Fibroblast of skin of abdomen (primary cell): ENCODE measurements at regions not wholly inside any gene's neighbourhood (a gene's known extent, or its start where the extent isn't known, plus 50 kb on each side); places are given as distances from the start of the nearest gene placed in this dataset.

Source experiments
- DNase-seq: peaks from one replicate; pipeline ENCODE4 v3.0.0-alpha.2; 2013

DNA sequence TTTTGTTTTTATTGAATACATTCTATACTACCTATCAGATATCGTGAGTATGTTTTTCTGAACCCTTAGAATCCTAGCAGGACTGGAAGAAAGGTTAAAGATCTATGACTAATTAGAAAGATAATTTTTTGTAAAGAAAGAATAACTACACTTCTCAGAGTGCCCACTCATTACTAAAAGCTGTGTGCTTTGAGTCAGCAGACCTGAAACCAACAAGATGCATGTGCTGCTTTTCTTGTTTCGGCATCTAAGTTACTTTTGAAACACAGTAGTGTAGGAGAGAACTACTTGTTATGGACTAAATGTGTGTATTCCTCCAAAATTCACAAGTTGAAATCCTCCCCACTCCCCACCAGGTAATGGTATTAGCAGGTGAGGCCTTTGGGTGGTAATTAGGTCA is 127.8 kb upstream of the ESRRG start:
- no peak for DNase-seq

DNA sequence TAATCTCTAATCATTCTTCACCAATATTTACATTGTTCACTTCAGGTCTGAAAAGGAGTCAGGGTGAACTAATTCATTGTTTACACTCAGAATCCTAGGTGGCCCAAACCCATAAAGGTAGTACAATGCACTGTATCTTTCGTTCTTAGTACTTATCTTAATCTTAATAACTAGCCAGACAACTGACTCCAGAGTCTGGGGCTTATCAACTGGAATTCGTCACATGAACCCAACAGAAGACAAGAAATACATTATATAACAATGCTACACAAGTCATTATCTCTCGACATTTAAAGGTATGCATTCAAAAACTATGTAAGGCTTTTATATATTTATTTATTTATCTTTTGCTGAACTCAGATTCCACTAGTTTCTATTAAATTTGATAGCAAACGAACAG is 125.9 kb upstream of the ESRRG start:
- no peak for DNase-seq

DNA sequence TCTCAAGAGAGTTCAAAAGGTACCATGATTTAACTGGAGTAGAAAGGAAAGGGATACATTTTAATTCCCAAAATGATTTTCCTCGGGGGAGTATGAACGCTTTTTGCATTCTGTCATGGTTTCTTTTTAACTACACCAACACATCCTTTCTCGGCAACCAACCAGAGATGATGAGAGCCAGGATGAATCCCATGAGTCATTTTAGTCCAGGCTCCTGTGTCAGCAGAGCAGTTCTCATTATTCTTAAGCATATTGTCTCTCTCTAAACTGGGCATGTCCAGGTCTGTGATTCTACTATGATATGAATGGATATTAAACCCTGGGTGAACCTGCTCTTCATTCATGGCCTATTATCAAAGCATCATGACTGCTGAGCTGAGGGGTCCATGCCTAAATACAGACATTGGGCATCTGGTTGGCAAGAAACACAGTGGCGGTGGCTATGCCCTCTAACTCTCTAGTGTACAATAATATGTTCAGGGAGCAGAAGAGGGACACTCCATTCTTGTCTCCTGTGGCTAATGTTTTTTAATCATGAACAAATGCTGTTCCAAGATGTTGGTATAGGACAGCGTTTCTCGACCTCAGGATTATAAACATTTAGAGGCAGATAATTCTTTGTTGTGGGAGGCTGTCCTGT is 124.3 kb upstream of the ESRRG start:
- DNase-seq, result peak; percentile 16

DNA sequence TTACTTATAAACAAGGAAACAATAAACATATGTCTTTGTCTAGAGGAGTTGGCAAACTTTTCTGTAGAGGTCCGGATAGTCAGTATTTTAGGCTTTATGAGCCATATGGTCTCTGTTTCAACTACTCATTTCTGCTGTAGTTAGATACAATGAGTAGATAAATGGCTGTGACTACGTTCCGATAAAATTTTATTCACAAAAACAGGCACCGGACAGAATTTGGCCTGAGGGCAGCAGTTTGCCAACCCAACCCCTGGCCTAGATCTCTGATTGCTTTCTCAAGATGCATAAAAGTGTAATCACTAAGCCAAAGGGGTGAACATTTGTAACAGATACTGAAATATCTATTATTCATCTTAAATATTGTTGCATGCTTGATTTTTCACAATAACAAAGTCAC is 123.1 kb upstream of the ESRRG start:
- DNase-seq, result no peak

DNA sequence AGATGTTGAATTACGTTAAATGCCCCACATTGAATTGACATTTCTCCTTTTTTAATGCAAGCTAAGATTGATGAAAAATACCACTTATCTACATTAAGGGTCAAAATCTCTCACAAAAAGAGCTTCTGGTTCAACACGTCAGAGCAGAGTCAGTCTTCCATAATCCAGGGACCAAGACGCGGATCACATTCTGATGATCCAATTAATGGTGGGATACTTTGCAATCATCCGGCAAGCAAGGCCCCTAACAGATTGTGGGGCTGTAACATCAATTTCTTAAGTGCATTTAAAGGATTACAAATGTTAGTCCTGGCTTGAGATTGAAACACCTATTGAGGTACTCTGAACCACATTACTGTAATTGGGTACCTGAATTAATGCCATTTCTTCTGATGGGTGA is 120.2 kb upstream of the ESRRG start:
- DNase-seq, result no peak

DNA sequence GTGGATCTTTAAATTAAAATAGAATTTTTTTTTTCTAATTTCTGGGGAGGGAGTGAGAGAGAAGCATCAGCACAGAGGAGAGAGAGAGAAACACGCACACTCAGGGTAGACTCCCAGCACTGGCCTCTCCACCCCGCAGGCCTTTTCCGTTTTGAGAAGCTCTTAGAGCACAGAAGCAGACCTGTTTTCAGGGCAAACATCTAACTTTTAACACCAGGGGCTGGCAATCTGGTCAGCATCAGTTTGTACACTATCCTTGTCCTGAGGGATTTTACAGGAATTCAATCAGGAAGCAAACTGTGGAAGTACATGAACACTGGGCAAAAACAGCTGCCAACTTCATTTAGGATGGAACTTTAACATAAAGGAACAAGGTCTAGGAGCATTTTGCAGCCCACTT is 117.9 kb upstream of the ESRRG start:
- DNase-seq, result no peak

DNA sequence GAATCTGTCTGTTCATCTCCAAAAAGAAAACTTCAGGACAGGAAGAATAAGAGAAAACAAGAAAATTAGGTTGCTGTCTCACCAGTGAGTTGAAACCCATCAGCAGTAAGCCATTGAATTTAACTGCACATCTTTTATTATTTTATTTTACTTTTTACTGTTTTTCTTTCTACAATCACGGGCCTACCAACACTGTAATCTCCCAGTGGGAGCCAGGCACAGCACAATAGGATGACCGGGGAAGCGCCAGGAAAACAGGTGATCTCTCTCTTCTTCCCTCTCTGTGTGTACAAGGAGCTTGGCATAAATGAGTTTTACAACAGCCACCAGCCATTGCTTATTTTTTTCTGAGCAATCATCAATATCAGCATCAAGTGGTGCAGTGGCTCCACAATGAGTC is 113.1 kb upstream of the ESRRG start:
- DNase-seq, result no peak

DNA sequence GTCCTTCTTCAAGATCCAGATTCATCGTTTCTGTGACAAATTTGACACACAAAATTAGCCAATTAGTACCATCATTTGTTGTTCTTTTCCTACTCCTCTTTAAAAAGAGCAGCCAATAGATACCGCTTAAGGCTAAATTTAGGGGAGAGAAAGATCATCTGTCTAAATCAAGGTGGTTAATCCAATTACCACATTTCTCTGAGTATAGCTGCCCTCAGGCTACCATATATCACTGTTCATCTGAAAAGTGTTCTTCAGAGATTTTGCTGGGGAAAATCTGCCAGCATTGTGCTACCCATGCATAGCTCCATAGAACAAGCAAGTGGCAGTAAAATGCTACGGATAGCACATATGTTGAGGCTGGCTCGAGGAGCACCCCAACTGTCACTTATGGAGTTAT is 110.3 kb upstream of the ESRRG start:
- no peak for DNase-seq

DNA sequence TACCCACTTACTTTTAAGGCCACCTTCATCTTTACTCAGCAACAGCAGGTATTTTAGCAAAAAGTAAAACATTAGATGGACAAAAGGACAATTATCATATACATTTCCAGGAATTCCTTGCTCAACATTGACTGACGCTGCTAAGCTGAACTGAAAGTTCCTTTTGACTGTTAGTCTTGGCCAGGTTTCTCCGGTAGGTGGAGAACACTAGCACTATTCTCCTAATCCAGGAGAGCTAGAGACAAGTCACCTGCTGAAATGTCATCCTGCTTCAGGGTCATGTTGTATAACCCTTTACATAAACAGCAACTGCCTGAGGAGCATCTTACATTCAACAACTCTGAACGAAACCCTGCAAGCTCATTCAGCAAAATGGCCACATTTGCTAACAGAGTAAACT is 109.0 kb upstream of the ESRRG start:
- no peak for DNase-seq

DNA sequence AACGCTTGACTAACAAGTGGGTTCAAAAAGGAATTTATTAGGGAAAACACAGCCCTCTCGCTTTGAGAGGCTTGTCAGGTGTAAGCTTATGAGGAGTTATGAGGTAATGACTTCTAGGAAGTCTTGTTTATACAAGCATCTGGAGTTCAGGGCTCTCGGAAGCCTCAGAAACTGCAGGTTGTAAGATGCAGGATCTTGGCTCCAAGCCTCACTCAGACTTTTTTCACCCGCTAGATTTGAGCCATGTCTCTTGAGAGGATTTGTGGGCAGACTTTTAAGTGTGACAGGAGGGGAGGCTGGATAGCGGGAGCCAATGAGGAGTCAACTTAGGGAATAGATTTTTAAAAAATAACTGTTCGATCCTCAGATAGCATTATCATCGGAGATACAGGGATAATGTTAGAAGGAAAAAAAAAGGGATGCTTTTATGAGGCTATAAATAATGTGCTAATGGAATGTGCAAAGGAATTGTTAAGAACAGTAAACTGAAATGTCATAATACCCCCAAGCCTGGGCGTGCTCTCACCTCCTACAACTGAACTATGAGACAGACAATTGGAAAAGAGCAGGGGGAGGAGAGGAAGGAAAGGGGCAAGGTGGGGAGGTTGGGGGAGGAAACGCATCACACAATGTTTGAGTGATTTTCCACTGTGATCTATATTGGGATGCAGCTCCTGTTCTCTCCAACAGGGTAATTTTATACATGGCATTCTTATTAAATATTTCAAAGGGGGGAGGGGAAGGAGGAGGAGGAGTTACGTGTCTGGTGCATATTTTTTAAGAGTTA is 107.4 kb upstream of the ESRRG start:
- no peak for DNase-seq

DNA sequence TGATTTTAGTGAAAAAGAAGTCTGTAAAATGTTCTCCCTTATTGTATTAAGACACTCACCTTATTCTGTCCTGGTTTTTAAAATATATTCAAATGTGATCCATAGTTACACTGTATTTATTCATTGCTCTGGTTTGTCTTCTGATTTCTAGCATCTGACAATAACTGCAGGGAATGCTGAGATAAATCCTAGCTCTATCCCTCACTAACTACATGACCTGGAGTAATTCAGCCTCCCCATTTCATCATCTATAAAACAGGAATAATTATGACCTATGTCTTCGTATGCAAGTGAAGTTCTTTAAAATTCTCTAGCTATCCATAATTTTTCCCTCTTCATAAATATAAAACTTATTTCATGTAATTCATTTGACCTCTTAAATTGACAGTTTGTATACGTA is 104.0 kb upstream of the ESRRG start:
- no peak for DNase-seq

DNA sequence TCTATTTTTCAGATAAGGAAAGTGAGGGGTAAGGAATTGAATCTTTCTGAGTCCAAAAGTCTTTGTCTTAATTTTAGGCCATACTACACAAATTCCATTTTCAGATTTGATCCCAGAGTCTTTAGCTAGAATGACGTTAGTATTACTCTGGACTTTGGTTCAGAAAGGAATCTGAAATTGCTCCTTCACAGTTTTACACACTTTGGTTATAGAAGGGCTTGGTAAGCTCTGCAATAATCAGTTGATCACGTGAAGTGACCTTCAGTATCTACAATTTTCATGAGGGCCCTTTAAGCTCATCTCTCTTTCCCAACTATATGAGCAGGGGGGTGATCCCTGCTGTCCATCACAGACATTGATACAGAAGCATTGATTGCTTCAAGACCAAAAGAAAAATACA is 103.4 kb upstream of the ESRRG start:
- DNase-seq, result no peak

DNA sequence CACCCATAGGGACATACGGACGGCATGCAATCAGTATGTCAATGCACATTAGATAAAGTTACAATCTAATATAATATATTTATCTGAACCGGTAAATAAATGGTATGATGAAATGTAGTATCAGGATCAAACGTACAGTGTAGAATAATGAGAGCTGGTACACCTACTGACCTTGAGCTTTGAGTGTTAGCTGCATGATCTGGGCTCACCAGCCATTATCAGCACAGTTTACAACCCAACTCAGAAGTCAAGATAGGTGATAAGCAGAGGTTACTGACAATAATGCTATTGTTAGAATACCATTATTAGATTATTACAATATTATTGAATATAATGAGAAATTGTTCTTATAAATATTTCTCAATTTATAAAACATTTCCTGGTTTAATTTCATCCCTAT is 103.0 kb upstream of the ESRRG start:
- DNase-seq, result no peak

DNA sequence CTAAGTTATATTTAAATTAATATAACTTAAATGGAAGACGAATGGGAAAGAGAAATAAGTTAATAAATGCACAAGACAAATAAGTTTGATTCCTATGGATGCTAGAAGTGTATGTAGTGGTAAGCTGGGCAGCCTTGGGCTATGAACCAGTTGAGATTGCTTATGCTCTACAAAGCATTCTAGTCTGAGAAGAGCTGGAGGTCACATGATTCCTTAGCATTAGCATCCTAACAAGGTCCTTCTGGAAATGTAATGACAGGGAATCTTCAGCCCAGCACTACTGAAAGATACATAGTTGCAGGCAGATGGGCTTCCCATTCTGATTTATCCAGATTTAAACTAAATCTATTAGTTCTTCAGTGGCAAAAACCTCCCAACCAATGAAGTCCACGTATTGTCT is 102.3 kb upstream of the ESRRG start:
- DNase-seq, result no peak

DNA sequence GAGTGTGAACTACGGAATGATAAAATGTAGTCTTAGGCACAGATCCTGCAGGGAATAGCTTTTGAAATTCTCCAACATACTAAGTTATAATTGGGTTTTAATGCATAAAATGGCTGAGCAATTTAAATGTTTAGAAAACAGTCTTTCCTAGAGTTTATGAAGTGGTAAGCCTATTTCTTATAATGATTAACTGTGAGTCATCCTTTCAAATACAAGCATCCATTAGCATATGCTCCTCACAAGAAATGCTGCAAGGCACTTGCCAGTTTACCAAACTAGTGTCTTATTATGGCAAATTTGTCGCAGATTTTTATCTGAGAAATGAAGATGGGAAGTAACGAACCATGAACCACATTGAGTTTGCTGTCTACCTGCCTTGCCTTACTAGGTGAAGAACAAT is 101.3 kb upstream of the ESRRG start:
- no peak for DNase-seq

DNA sequence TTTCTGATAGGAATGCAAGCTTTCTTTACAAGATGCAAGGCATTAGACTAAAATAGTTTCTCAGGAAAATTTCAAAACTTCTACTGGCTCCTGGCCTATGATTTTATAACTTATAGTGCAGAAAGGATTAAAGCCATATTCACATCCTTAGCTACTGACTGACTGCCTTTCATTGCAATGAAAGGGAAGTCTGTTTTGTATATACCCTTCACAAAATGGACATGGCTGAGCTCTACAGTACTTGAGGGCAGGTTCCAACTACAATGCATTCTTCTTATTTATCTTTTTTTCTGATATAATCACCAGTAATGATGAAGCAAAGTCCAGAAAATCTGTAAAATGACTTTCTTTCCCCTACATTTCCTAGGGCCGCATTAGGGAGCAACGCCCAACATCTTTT is 100.5 kb upstream of the ESRRG start:
- no peak for DNase-seq

DNA sequence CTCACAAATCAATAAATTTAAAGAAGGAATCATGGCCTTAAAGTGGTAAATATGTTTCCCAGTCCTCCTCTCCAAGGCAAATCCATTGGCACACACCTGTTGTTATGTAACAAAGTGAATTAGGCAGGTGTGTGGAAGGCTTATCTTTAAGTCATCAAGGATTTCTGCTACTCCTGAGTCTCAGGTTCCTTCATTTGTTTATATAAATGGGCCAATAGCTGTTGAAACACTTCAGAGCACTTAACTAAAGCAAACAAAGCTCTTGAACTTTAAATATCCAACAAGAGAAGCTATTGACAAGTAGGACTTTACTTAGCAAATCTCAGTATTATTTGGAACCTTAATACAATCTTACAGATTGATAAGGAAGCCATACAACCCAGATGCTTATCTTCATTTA is 99.3 kb upstream of the ESRRG start:
- no peak for DNase-seq

DNA sequence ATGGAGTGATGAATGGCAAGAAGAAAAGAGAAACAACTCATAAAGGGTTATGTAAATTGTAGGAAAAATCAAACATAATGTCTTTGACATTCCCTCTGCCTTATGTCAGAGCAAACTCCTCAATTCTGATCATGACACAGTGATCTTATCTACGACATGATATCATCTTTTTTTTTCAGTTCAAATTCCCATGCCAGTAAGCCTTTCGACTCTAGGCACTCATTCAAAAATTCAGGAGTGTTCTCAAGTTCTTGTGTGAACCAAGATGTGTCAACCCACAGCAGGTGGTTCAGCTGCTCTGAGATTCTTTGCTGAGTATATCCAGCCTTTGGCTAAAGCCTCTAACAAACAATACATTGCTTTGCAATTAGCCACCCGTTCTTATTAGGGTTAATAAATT is 97.1 kb upstream of the ESRRG start:
- no peak for DNase-seq

DNA sequence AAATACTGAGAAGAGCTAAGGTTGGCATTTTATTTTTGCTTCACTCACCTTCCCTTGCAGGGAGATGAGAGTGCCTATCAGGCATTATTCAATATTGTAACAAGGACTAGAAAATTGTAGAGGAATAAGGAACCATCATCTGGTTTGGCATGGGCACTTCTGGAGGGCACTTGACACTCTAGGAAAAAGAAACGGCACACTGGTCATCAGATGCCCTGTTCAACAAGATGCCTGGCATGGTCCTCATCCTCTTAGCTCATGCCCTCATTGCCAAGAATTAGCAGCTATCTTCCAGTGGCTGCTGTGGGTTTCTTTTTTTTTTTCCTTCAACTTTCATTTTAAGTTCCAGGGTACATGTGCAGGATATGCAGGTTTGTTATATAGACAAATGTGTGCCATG is 95.1 kb upstream of the ESRRG start:
- DNase-seq, result no peak

DNA sequence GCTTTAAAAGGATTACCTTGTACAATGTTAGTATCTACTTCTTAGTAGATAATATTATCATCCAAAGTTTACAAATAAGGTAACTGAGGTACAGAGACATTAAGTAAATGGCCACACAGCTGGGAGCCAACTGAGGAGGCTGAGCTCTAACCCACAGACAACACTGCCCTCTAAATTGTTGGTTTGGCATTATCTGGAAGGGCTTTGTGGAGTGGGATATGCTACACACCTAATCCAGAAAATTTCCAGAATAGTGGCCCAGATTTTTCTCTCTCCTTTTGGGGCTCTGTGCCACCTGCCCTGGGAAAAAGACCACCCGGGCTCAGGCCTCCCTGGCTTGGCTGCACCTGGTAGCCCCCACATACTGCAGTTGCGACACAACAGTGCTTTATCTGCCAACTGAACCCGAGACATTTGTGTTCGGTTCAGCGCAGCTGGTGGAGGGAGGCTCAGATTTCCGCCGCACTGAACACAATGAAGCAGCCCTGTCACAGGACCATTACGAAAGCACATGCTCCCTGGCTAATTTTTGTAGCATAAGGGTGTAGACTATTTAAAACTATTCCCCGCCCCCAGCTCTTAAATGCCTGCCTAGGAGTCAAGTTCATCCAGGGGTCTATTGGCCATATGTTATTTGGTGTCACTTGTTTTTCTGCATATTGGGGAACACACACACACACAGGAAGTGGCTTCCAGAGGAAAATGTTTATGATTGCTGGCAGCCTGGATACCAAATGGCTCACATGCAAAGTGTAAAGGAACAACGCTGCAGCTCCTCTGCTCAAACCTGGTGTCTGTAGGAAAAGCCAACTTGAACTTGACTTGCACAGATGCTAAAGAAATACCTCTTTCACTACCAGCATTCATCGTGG is 92.3 kb upstream of the ESRRG start:
- DNase-seq, result peak; percentile 16

DNA sequence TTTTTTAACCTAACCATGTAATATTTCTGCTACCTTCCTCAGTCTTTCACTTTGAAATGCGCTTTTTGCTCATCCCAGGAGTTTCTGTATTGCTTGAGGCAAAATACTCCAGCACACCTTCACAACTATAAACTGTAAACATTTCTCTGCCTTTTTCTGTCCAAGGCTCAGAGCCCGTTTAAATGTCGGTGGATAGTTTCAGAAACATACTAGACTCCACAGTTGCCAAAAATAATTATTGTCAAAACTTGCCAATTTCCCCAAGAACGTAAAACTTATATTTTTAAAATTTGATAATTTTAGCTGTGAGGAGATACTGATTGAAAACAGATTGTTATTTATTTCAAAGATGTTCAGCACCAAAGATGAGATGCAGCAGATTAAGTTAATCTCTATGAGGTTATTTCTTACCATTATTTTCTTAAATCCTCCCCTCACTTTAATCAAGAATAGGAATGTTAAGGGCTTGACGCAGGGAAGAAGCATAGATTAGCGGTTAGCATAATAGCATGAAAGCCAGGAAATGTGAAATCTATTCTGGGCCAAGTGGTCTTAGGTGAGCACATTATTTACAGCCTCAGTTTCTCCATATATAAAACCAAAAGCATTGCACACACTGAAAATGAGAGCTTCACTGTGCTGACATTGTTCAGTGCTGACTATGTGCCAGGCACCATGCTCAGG is 91.5 kb upstream of the ESRRG start:
- DNase-seq, result no peak

DNA sequence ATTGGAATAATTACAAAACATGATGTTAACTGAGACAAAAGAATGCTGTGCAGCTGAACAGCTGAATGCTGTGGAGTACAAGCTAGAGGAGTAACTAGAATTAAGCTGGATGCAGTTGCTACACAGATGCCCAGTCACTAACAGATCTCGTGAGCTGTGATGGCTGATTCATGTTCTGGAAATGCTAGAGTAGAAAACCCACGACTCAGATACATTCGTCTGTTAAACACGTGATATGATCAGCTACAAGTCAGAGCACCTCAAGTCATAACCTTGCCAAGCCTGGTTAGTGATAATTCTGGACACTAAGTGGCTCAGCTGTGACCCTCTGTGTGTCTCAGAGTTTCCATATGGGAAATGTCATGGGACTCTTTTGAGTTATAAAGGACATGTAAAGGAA is 89.7 kb upstream of the ESRRG start:
- DNase-seq, result peak; percentile 42

DNA sequence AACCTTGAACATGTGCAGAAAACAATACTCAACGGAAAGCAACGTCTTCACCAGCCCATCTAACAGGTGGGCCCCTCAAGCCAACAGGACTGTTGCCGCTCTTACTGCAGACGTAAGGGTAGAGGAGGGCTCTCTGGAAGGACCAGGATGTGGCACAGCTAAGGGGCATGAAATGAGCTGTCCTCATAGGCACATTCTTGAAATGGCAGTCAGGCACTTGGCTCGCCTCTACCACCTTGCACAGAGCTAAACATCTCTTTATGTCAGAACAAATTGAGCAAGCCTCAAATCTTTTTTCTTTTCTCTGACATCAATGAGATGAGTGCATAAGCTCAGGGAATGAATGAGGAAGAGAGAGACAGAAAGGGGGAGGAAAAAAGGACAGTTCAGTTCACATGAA is 86.4 kb upstream of the ESRRG start:
- no peak for DNase-seq
